Spleen (tissue), 11 donors: ENCODE measurements at regions not wholly inside any gene's neighbourhood (a gene's known extent, or its start where the extent isn't known, plus 50 kb on each side); places are given as distances from the start of the nearest gene placed in this dataset.

Experiments
- DNase-seq: peaks from one replicate; pipeline ENCODE4 v3.0.0-alpha.2; 2020
- H3K27ac ChIP-seq, 8 donors: fragments of 200-600 bp; sonication (generic) in 7 of 8; 1 replicate in 4 of 8; 2 replicates in 4 of 8; pipeline versions ENCODE4 v1.5.0 to v1.8.0; 2016 to 2021; ENCODE audit warnings: inconsistent platforms in 4 of 8, mild to moderate bottlenecking in 4 of 8, moderate library complexity in 1 of 8
- H3K27me3 ChIP-seq, 7 donors: fragments of 200-600 bp; sonication (generic) in 6 of 7; replicated peaks in 1 of 7; 1 replicate in 4 of 7; 2 replicates in 3 of 7; pipeline versions ENCODE4 v1.5.0 to v1.8.0; 2016 to 2021; ENCODE audit warnings: inconsistent platforms in 3 of 7, mild to moderate bottlenecking in 1 of 7
- H3K36me3 ChIP-seq, 6 donors: fragments of 200-600 bp; sonication (generic) in 5 of 6; 1 replicate in 4 of 6; 2 replicates in 2 of 6; pipeline versions ENCODE4 v1.5.0 to v1.8.0; 2016 to 2021; ENCODE audit warnings: inconsistent platforms in 2 of 6
- H3K4me1 ChIP-seq, 6 donors: fragments of 200-600 bp; sonication (generic) in 5 of 6; 1 replicate in 3 of 6; 2 replicates in 3 of 6; pipeline versions ENCODE4 v1.5.0 to v1.8.0; 2016 to 2021; ENCODE audit warnings: inconsistent platforms in 3 of 6
- H3K4me3 ChIP-seq, 8 donors: fragments of 200-600 bp; sonication (generic) in 7 of 8; 1 replicate in 4 of 8; 2 replicates in 4 of 8; pipeline versions ENCODE4 v1.5.0 to v1.8.0; 2016 to 2021; ENCODE audit warnings: inconsistent platforms in 4 of 8, mild to moderate bottlenecking in 4 of 8, moderate library complexity in 2 of 8
- H3K9me3 ChIP-seq, 8 donors: fragments of 200-600 bp; sonication (generic) in 7 of 8; 1 replicate in 4 of 8; 2 replicates in 4 of 8; pipeline versions ENCODE4 v1.5.0 to v1.8.0; 2016 to 2021; ENCODE audit warnings: inconsistent platforms in 4 of 8
- POLR2A ChIP-seq, 3 donors: fragments of 450-650 bp; IDR thresholded peaks; one replicate each; pipeline ENCODE4 v1.5.1; 2017; ENCODE audit warnings: antibody characterized with exemption in 3 of 3, mild to moderate bottlenecking in 1 of 3
- POLR2AphosphoS5 ChIP-seq, 3 donors: sonication (generic); formaldehyde crosslinking; IDR thresholded peaks; one replicate each; pipeline ENCODE4 v1.5.1; 2017; ENCODE audit warnings: antibody characterized with exemption in 3 of 3
- WGBS, 5 donors: extraction: QIAGEN DNeasy Blood & Tissue Kit in 3 of 5; methylation state at CpG; one replicate each; pipeline versions ENCODE4 v1.1.5 to v1.1.7; 2013 to 2018; 5-methylcytosine and 5-hydroxymethylcytosine counted together
- intact Hi-C: fragments of 100-400 bp; cut with DNase I; formaldehyde crosslinking; loops from one replicate; pipeline ENCODE4 v1.15.0; 2023; ENCODE audit warnings: low total_unique reads
- TF ChIP-seq, protein P1 (sequence below), 11 experiments: fragments of 200-600 bp in 7 of 11; fragments of 450-650 bp in 4 of 11; sonication (generic) in 4 of 11; IDR thresholded peaks in 8 of 11; conservative IDR thresholded peaks in 3 of 11; 1 replicate in 7 of 11; 2 replicates in 4 of 11; pipeline versions ENCODE4 v1.4.0 to v1.8.0; 2016 to 2021; ENCODE audit warnings: antibody characterized with exemption in 11 of 11, inconsistent platforms in 4 of 11, mild to moderate bottlenecking in 1 of 11
- donor health status: healthy with polysubstance abuse.
- donor health status: DM: no; HTN: no; CAD: no; lungs with moderate emphysema.
- donor health status: DM: no; HTN: no; CAD: no.
- donor health status: Bipolar disorder and iron deficiency.
- donor health status: healthy.
- donor health status: DM: no; HTN: no; CAD: no.
- donor health status: DM: yes; HTN: yes; CAD: no.

DNA sequence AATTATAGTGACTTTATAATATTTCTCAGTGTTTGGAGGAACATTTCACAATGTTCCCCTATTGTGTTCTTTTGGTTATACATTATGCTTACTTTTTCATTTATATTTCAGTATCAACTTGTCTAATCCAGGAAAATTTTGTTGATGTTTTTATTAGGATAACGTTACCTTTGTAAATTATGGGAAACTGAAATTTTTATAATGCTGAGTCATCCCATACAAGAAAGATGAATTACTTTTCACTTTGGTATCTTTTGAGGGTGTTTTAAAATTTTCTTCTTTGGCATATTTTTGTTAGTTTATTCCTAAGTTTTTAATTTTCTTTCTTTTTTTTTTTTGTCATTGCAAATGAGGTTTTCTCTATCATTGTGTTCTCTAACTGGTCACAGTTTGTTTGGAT, 542.7 kb downstream of the SLC16A7 start:
- Histone ChIP-seq H3K4me3 (no peak overlapping the region), H3K36me3 (no peaks in the 10 kb centered on the region), H3K27ac (no peak overlapping the region), H3K4me1 (no peaks in the 10 kb centered on the region), H3K9me3 (no peaks in the 10 kb centered on the region), H3K27me3 (no peaks in the 10 kb centered on the region)
- DNase-seq: no peak
- intact Hi-C loops: no loop called here
- TF ChIP-seq POLR2A (IDR thresholded peaks at IDR 0.05): no peak
- TF ChIP-seq POLR2AphosphoS5 (IDR thresholded peaks at IDR 0.05): no peak
- TF ChIP-seq, protein P1, sequence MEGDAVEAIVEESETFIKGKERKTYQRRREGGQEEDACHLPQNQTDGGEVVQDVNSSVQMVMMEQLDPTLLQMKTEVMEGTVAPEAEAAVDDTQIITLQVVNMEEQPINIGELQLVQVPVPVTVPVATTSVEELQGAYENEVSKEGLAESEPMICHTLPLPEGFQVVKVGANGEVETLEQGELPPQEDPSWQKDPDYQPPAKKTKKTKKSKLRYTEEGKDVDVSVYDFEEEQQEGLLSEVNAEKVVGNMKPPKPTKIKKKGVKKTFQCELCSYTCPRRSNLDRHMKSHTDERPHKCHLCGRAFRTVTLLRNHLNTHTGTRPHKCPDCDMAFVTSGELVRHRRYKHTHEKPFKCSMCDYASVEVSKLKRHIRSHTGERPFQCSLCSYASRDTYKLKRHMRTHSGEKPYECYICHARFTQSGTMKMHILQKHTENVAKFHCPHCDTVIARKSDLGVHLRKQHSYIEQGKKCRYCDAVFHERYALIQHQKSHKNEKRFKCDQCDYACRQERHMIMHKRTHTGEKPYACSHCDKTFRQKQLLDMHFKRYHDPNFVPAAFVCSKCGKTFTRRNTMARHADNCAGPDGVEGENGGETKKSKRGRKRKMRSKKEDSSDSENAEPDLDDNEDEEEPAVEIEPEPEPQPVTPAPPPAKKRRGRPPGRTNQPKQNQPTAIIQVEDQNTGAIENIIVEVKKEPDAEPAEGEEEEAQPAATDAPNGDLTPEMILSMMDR (IDR thresholded peaks at IDR 0.05 in 8 of 11, conservative IDR thresholded peaks at IDR 0.05 in 3 of 11): no peak
- 66 to 83% (median 70%) methylated on average over 1 of the region's 1 CpG for WGBS, 5 donors

DNA sequence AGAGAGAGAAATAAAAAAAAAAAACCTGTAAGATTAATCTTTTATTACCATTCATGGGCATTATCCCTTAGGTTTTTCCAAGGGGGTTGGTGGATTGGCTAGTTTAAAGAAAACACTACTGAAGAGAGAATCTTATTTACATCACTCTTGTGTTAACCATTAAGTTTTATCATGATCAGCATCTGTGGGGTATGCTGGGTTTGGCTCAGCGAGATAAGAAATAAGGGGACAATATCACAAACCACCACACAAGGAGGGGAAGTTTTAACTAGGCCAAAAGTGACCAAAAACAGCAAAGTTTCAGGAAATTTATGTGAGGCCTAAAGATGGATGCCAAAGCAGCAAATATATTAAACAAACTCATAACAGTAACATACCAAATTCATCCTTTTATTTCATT, 548.6 kb downstream of the SLC16A7 start:
- H3K27ac ChIP-seq: no peak overlapping the region
- no peak for TF ChIP-seq POLR2AphosphoS5 (IDR thresholded peaks at IDR 0.05)
- TF ChIP-seq, protein P1 (IDR thresholded peaks at IDR 0.05 in 8 of 11, conservative IDR thresholded peaks at IDR 0.05 in 3 of 11): no peak
- TF ChIP-seq POLR2A (IDR thresholded peaks at IDR 0.05): no peak
- no peaks in the 10 kb centered on the region for H3K36me3 ChIP-seq
- no peaks in the 10 kb centered on the region for H3K4me1 ChIP-seq
- H3K4me3 ChIP-seq: no peak overlapping the region
- DNase-seq: no peak
- peaks cover 0 to 5% (median 0%) of the 10 kb centered on the region in 8 donors for H3K9me3 ChIP-seq
- 33 to 39% (median 36%) methylated on average over 1 of the region's 1 CpG for WGBS, 5 donors
- H3K27me3 ChIP-seq: no peaks in the 10 kb centered on the region
- intact Hi-C loops: no loop called here

DNA sequence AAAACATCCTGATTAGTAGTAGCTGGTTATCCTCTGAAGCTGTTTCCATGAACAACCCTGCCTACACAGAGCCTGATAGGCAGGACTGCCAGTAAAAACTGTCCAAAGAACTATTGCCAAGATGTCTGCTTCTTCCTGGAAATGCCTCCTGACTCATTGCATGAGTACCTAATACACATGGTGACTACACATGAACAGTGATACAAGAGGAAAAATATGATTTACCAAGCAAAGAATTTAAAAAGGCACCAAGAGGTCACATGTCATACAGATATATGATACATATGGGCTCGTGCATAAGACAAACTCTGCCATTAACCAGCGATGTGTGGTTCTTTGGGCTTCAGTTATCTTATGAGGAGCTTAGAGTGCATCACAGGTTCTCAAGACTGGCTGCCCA, 552.3 kb downstream of the SLC16A7 start:
- no peak for TF ChIP-seq POLR2A (IDR thresholded peaks at IDR 0.05)
- no peak for TF ChIP-seq POLR2AphosphoS5 (IDR thresholded peaks at IDR 0.05)
- TF ChIP-seq, protein P1 (IDR thresholded peaks at IDR 0.05 in 8 of 11, conservative IDR thresholded peaks at IDR 0.05 in 3 of 11): no peak
- DNase-seq: no peak

DNA sequence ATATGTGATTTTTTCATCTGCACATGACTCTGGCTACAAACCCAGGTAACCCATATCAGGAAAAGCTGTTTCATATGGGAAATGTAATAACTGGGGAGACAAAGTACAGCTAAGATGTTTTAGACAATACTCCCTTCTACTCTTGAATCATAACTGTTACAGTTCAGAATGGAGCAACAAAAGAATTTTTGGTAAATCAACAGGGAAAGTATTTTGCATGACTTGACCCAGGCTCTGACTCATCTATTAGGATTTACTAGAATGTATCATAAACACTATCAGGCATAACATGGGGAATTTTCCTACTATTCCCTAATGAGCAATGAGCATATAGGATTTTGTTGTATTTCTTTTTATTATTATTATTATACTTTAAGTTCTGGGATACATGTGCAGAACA, 553.0 kb downstream of the SLC16A7 start:
- H3K27me3 ChIP-seq: no peaks in the 10 kb centered on the region
- H3K36me3 ChIP-seq: no peaks in the 10 kb centered on the region
- no peaks in the 10 kb centered on the region for H3K4me1 ChIP-seq
- peaks cover 0 to 6% (median 0%) of the 10 kb centered on the region in 8 donors for H3K9me3 ChIP-seq
- TF ChIP-seq POLR2A (IDR thresholded peaks at IDR 0.05) (no peak), POLR2AphosphoS5 (IDR thresholded peaks at IDR 0.05) (no peak)
- TF ChIP-seq, protein P1 (IDR thresholded peaks at IDR 0.05 in 8 of 11, conservative IDR thresholded peaks at IDR 0.05 in 3 of 11): no peak
- DNase-seq: no peak
- intact Hi-C loops: no loop called here
- no peak overlapping the region for H3K27ac ChIP-seq
- no peak overlapping the region for H3K4me3 ChIP-seq

More for the DNA sequence above, 552.3 kb downstream of the SLC16A7 start:
- Histone ChIP-seq H3K9me3 (peaks cover 0 to 6% (median 0%) of the 10 kb centered on the region in 8 donors), H3K27me3 (no peaks in the 10 kb centered on the region), H3K36me3 (no peaks in the 10 kb centered on the region), H3K4me1 (no peaks in the 10 kb centered on the region), H3K27ac (no peak overlapping the region), H3K4me3 (no peak overlapping the region)
- WGBS, 5 donors: 74 to 93% (median 79%) methylated on average over 2 of the region's 2 CpGs
- intact Hi-C loops: no loop called here
